ENCODE measurements at regions not wholly inside any gene's neighbourhood (a gene's known extent, or its start where the extent isn't known, plus 50 kb on each side); places are given as distances from the start of the nearest gene placed in this dataset.

DNA sequence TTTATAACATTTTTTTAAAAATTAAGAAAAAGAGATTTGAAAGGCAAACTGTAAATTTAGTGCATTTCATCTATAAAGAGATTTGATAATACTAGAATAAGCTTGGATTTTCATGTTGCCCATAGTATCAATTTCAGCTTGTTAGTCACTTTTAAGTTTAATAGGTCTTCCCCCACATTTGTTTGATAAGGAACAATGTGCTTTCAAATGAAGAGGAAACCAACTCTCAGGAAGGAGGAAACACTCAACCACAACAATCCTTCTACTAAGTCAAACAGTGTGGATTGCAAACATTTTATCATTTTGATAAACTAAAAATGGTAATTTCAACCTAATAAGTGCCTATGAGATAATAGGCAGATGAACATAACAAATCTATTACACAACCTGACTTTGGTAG, 397.1 kb upstream of the CDH20 start:
- TF ChIP-seq, protein P1, sequence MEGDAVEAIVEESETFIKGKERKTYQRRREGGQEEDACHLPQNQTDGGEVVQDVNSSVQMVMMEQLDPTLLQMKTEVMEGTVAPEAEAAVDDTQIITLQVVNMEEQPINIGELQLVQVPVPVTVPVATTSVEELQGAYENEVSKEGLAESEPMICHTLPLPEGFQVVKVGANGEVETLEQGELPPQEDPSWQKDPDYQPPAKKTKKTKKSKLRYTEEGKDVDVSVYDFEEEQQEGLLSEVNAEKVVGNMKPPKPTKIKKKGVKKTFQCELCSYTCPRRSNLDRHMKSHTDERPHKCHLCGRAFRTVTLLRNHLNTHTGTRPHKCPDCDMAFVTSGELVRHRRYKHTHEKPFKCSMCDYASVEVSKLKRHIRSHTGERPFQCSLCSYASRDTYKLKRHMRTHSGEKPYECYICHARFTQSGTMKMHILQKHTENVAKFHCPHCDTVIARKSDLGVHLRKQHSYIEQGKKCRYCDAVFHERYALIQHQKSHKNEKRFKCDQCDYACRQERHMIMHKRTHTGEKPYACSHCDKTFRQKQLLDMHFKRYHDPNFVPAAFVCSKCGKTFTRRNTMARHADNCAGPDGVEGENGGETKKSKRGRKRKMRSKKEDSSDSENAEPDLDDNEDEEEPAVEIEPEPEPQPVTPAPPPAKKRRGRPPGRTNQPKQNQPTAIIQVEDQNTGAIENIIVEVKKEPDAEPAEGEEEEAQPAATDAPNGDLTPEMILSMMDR (IDR thresholded peaks at IDR 0.05), result no peak
- TF ChIP-seq, protein P2, sequence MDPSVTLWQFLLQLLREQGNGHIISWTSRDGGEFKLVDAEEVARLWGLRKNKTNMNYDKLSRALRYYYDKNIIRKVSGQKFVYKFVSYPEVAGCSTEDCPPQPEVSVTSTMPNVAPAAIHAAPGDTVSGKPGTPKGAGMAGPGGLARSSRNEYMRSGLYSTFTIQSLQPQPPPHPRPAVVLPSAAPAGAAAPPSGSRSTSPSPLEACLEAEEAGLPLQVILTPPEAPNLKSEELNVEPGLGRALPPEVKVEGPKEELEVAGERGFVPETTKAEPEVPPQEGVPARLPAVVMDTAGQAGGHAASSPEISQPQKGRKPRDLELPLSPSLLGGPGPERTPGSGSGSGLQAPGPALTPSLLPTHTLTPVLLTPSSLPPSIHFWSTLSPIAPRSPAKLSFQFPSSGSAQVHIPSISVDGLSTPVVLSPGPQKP (IDR thresholded peaks at IDR 0.05; ENCODE audit: low read depth, low read length), result no peak
- TF ChIP-seq ESRRA (IDR thresholded peaks at IDR 0.05; ENCODE audit: borderline replicate concordance, low read length), result no peak
- no peak for TF ChIP-seq EP300 (IDR thresholded peaks at IDR 0.05)
- no peak for TF ChIP-seq JUN (IDR thresholded peaks at IDR 0.05)
- TF ChIP-seq, protein P3, sequence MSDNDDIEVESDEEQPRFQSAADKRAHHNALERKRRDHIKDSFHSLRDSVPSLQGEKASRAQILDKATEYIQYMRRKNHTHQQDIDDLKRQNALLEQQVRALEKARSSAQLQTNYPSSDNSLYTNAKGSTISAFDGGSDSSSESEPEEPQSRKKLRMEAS (IDR thresholded peaks at IDR 0.05), result no peak
- no peak for TF ChIP-seq TP53 (CRISPR knock-in tag; IDR thresholded peaks at IDR 0.05)
- TF ChIP-seq POLR2AphosphoS2 (conservative IDR thresholded peaks at IDR 0.05; ENCODE audit: low read length), result no peak
- TF ChIP-seq SMC3 (IDR thresholded peaks at IDR 0.05), result no peak
- no peak for TF ChIP-seq ZFP36 (IDR thresholded peaks at IDR 0.05; ENCODE audit: borderline replicate concordance, partially characterized antibody)
- TF ChIP-seq, protein P4, sequence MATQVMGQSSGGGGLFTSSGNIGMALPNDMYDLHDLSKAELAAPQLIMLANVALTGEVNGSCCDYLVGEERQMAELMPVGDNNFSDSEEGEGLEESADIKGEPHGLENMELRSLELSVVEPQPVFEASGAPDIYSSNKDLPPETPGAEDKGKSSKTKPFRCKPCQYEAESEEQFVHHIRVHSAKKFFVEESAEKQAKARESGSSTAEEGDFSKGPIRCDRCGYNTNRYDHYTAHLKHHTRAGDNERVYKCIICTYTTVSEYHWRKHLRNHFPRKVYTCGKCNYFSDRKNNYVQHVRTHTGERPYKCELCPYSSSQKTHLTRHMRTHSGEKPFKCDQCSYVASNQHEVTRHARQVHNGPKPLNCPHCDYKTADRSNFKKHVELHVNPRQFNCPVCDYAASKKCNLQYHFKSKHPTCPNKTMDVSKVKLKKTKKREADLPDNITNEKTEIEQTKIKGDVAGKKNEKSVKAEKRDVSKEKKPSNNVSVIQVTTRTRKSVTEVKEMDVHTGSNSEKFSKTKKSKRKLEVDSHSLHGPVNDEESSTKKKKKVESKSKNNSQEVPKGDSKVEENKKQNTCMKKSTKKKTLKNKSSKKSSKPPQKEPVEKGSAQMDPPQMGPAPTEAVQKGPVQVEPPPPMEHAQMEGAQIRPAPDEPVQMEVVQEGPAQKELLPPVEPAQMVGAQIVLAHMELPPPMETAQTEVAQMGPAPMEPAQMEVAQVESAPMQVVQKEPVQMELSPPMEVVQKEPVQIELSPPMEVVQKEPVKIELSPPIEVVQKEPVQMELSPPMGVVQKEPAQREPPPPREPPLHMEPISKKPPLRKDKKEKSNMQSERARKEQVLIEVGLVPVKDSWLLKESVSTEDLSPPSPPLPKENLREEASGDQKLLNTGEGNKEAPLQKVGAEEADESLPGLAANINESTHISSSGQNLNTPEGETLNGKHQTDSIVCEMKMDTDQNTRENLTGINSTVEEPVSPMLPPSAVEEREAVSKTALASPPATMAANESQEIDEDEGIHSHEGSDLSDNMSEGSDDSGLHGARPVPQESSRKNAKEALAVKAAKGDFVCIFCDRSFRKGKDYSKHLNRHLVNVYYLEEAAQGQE (IDR thresholded peaks at IDR 0.05), result no peak
- no peak for TF ChIP-seq RNF2 (IDR thresholded peaks at IDR 0.05; ENCODE audit: borderline replicate concordance, low read depth)
- TF ChIP-seq, protein P5, sequence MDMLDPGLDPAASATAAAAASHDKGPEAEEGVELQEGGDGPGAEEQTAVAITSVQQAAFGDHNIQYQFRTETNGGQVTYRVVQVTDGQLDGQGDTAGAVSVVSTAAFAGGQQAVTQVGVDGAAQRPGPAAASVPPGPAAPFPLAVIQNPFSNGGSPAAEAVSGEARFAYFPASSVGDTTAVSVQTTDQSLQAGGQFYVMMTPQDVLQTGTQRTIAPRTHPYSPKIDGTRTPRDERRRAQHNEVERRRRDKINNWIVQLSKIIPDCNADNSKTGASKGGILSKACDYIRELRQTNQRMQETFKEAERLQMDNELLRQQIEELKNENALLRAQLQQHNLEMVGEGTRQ (IDR thresholded peaks at IDR 0.05), result no peak
